HG03354 (cell line): ENCODE measurements at regions not wholly inside any gene's neighbourhood (a gene's known extent, or its start where the extent isn't known, plus 50 kb on each side); places are given as distances from the start of the nearest gene placed in this dataset.
"Not testable (repeated sequence)": the region's sequence is repeated elsewhere in the genome, so short reads cannot be mapped to it uniquely, and the experiment has no call there.

Source experiments
- ATAC-seq: cut with Tn5 transposase; IDR thresholded peaks from one replicate; pipeline ENCODE4 v1.9.1; 2021; ENCODE audit warnings: mild to moderate bottlenecking; ENCODE audit not compliant: unreplicated experiment, poor library complexity, severe bottlenecking

DNA sequence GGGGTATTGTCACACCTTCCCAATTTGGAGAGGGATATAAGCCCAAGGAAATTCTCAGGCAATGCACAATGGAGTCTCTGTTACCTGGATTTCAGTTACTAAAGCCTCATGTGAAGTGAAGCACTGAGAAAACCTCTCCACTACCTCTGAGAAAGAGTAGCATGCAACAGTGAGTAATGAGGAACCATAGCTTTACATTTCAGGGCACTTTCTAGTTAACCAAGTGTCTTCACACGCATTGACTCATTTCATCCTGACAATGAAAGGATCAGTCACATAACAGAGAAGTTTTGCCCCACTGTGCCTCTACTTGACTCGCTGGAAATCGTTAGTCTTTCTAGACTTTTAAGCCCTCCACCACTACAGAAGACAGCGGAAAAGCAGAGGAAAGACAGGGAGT lies 86.2 kb upstream of the ARID1B start:
- ATAC-seq = peak; percentile 67

DNA sequence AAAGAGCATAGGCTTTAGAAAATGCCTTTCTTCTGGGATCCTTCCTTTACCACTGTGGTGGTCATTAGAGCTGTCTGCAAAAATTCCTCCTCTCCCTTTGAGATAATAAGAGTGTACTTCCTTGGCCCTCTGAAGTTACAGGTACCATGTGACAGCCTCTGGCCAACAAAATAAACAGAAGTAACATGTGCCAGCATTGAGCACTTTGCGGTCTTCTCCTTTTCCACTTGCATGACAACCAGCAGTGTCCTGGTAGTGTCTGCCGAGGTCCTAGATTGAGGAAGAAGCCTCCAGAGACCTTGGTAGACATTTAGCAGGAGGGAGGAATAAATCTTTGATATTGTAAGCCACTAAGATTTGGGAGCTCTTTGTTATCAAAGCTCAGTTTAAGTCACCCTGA lies 87.5 kb upstream of the ARID1B start:
- no peak for ATAC-seq

DNA sequence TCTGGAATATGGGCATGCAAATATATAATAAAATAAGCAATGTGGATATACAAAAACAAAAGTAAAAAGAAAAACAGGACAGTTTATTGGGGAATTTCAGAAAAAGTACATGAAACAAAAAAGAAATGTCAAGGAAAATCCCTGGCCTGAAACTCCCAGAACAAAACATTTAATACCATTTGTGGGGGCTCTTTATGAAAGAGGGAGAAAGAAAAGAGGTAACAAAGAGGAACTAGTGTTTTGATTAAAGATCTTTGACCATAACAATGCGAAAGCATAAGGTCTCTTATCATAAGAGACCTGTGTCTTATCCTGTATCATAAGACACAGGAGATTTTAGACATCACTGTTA lies 88.6 kb upstream of the ARID1B start:
- ATAC-seq = no peak

DNA sequence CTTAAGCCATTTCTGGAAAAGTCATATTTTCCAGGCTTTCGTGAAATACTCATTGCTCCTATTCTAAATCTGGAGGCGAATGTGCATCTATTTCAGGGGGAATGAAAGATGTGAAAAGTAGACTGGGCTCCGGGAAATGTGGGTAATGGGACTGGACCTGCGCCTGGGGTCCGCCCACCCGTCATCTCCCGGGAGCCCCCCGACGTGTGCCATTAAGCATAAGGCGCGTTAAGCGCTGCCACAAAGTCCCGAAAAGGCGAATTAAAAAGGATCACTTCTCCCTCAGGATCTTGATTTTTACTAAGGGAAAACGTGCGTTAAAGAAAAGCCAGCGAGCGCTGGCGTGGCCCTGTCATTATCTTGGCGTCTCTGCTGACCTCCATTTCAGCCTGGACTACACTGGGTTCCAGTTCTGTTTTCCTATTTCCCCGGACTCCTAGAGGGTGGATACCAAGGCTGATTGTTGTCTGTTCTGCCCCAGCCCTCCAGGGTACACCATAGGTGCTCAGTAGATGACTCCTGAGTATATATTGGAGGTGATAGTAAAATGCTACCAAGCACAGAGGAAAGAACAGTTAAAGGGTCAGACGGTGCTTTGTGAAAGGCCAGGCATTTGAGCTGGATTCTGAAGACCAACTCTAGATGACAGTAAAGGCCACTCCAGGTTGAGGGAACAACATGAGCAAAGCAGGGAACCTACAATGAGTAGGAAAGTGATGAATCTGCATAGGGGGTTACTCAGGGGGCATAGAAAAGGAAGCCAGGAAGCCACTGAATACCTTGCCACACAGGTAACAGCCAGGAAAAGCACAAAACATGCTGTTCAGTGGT lies 89.2 kb upstream of the ARID1B start:
- ATAC-seq = no peak

DNA sequence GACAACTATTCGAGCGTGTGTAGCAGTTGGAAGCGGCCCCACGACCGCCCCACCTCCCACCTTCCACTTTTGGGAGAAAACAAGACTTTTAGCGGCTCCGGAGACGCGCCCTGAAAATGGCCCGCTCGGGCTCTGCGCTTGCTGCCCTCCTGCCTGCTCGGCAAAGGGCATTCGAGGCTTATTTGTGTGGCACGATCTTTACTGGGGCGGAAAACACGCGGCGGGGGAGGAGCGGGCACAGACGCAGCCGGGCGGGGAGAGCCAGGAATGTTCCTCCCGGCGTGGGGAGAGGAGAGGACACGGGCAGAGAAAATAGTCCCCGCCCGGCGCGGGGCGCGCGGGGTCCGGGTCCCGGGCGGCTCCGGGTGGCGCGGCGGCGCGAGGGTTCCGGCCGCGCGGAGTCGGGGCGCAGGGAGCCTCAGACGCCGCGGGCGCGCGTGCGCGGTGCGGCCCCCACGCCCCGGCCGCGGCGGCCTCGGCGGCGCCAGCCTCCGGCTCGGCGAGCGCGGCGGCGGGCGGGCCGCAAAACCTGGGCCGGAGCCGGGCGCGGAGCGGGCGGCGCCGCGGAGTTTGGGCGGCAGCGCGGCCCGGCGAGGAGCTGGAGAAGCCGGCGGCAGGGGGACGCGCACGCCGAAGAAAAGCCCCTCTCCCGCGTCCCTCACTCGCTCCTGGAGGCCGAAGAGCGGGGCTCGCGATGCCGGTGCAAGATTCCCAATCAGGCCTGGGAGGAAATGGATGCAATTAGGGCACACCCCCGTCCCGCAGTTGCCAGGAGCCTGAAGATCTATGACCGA lies 90.0 kb upstream of the ARID1B start:
- peak; percentile 69 for ATAC-seq

DNA sequence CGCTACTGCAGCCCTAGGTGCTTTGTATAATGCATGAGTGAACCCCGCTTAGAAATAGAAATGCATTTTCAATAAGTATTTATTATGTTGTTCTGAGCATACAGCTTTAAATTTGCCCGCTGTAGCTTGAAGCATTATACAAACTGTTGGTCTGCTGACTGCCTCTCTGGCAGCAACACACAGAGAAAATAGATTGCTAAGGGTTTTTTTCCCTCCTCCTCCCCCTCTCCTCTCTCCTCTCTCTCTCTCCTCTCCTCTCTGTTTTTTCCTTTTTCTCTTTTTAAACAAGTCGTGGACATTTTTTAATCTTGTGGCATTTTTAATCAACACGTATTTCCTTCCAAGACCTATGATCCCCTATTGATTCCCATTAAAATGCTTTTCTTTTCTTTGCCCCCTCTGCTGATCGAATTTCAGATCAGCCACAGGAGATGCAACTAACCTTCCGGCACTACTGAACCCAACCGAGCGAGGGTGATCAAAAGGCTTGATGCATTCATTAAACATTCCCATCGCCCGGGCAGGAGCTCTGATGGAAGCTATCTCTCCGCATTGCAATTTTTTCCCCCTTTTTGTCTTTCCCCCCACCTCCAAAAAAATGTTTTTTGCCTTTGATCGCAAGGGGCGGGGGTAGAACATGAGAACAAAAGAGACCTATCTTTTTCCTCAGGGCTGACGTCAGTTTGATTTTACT lies 90.7 kb upstream of the ARID1B start:
- ATAC-seq = peak; percentile 25

DNA sequence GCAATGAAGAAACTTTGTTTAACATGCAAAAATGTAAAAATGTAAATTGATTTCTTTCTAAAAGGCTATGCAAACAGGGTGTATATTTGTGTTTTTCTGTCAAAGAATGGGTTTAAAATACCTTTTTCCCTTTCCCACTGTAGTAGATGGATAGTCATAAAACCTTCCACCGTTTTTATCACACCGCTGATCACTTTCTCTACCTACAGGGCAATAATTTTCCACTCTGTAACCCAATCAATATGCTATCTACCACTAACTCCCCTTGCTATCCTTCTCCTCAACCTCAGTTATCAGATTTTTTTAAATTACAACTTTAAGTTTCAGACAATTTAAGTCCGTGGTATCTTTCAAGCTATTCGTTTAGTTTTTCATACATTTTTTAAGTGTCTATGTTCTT lies 91.4 kb upstream of the ARID1B start:
- ATAC-seq = no peak

DNA sequence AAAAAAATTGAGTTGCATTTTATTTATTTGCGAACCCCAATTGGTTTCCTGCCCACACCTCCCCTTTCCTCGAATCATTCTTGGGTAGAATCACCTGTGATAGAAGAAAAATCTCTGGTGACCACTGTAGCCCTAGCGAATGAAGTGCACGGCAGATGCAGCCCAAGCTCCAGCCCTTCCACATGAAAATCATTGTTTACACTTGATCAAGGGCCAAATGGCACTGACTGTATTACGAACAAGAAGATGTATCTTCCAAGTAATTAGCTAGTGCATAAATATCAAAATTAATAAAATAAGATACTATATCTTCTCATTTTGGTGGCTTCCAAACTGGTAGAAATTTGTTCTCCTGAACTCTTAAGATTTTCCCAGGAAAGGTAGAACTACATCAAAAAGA lies 93.4 kb upstream of the ARID1B start:
- ATAC-seq = no peak

DNA sequence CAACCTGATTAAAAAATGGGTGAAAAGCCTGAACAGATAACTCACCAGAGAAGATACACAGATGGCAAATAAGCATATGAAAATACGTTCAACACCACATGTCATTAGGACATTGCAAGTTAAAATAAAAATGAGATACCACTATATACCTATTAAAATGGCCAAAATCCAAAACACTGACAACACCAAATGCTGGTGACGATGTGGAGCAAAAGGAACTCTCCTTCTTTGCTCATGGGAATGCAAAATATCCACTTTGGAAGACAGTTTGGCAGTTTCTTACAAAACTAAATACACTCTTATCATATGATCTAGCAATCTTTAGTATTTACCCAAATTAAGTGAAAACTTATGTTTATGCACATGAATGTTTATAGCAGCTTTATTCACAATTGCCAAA lies 100.5 kb upstream of the ARID1B start:
- ATAC-seq = no peak

DNA sequence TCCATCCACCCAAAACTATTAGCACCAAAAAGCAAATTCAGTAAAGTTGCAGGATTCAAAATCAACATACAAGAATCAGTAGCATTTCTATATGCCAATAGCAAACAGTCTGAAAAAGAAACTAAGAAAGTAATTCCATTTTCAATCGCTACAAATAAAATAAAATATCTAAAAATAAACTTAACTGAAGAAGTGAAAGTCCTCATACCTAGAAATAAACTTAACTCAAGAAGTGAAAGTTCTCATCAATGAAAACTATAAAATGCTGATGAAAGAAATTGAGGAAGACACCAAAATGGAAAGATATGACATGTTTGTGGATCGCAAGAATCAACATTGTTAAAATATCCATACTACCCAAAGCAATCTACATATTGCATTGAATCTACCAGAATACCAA lies 103.0 kb upstream of the ARID1B start:
- ATAC-seq = no peak

DNA sequence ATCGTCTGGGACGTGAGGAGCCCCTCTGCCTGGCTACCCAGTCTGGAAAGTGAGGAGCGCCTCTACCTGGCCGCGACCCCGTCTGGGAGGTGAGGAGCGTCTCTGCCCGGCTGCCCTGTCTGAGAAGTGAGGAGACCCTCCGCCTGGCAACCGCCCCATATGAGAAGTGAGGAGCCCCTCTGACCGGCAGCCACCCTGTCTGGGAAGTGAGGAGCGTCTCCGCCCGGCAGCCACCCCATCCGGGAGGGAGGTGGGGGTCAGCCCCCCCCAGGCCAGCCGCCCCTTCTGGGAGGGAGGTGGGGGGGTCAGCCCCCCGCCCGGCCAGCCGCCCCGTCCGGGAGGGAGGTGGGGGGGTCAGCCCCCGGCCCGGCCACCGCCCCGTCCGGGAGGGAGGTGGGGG lies 107.1 kb upstream of the ARID1B start:
- ATAC-seq = not testable (repeated sequence)

DNA sequence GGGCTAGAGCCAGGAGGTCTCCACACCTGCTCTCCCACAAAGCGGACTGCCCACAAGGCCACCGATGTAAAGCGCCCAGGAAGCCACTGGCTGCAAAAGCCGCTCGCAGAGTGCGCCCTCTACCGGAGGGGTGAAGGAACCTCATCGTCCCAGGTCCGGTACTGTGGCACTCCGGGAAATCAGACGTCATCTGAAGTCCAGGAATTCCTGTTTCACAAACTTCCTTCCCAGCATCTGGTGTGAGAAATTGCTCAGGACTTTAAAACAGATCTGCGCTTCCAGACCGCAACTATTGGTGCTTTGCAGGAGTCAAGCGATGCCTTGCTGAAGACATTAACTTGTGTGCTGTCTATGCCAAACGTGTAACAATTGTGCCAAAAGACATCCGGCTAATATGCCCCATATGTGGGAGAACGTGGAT lies 115.1 kb upstream of the ARID1B start:
- ATAC-seq = no peak

DNA sequence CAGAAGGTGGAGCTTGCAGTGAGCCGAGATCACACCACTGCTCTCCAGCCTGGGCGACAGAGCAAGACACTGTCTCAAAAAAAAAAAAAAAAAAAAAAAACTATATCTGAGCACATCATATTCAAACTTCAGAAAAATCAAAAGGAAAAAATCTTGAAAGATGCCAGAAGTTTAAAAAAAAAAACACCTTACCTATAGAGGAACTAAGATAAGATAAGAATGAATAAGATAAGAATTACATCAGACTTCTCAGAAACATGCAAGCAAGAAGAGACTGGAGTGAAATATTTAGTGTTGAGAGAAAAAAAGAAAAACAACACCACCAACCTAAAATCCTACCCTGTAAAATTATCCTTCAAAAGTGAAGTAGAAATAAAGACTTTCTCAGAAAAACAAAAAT lies 116.8 kb upstream of the ARID1B start:
- no peak for ATAC-seq

DNA sequence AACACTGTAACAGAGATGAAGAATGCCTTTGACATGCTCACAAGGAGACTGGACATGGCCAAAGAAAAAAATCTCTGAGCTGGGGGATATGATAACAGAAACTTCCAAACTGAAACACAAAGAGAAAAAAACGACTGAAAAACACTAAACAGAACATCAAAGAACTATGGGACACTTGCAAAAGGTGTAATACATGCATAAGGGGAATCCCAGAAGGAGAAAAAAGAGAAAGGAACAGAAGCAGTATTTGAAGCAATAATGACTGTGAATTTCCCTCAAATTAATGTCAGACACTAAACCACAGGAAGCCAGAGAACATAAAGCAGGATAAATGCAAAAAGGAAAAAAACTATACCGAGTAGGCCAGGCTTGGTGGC lies 117.4 kb upstream of the ARID1B start:
- ATAC-seq = no peak

DNA sequence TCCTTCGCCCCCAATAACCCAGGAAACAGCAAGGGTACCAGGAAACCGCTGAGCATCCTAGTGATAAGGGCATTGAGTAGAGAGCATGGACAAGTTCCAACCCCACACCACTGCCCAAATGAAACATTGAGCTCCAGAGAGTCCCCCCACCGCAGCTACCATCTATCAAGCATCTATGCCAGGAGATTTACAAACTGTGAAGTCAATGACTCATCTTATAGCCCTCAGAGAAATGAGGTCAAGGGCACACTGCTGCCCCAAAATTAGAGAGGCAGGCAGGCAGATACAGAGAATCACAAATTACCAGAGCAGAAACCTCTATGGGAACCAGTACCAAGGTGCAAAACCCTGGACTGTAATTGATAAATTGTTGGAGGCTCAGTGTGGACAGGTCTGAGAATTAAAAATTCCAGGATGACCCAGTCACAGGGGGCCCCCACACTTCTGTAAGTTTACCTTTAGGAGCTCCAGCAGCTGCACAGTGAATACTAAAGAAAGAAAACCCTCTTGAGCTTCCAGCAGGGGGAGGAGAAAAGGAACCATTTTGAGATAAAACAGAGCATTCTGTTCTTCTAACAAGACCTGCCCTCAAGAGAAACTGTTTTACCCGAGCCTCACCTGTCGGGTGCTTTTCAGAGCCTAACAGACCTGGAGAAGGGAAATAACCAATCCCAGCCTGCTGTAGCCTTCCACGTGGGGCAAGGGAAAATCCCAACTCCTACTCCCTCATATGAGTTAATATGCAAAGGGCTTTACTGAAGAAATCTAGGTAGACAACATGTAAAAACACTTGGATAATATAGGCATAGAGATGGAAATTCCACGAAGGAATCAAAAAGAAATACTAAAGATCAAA lies 118.0 kb upstream of the ARID1B start:
- no peak for ATAC-seq

DNA sequence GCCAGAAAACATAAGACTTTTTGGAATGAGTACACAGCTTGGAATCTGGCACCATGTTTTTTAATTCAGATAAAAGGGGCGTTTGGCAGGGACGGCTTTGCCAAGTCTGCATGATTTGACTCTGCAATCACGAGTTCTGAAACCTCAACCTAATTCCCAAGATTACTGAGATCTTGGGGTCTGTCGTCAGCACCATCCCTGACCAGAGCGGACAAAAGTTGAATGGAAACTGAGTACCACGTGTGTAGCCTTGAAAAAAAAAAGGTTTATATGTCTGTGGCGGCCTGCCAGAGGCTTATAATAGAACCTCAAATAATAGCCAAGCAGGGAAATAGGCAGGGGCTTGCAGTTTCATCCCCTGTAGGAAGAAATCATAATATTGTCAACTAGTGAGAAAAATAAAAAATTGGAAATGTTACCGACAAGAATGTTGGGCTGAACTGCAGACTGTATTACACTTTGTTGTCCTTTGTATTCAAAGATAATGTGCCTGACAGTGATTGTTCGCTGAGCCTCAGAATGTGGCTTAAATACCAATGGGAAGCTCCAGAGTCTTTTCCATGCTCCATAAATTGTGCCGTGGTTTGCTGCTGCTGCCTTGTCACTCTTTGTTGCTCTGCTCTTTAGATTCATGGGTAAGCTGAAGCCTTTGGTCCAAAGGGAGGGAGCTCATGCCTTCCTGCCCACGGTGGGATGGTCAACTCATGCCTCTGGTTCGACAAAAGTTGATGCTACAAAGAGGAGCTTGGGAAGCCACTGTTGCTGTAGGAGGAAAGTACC lies 118.8 kb upstream of the ARID1B start:
- ATAC-seq = no peak

DNA sequence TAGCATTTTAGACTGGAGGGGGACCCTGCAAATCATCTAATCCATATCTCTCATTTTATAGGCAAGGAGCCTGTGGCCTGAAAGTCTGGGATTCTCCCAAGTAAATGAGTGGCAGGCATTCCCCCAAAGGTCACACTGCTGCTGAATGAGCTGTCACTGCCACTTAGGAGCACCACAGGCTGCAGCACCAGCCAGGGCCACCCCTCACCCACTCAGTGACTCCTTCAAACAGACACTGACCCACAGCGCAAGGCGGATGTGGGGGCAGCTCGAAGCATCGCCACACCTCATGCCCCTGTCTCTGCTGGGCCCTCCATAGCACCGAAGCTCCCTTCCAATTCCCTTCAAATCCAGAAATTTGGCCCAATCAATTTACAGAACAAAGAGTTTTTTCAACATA lies 119.9 kb upstream of the ARID1B start:
- ATAC-seq = no peak

DNA sequence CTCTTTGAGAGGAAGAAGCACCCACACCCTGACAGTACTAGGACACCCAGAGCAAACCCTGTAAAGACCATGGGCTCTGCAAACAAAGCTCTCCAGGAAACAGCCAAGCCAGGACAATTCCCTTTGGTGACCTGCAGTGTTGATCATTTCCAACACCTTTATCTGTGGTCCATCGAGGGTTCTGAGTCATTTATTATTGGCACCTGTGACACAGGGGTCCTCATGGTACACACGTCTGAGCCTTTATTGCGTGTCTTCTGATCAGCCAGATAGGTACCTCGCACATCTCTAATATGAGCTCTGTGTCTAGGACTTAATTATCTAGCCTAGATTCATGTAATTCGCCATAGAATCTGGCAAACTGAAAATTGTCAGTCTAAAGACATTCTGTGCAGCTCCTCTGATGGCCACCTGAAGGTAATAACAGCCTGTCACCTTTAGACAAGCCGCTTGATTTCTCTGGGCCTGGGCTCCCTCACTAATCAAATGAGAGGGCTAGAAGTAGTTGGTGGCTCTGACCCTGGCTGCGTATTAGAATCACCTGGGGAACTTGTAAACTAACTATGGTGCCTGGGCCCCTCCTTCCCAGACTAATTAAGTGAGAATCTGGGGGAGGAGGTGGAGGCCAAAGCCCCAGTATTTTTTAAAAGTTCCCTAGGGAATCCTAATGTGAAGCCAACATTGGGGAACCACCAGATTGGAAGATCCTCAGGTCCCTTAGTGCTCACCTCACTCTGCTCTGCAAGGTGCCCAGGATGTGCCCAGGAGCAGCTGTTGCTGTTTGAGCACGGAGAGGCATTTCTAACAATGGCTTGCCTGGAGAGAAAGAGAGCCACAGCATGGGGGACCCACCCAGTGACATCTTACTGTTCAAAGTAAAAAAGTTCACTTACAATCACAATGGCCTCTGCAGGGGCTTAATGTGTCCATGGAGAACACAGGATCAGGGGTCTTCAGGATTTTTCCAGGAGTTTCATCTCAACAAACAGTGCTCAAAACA lies 122.0 kb upstream of the ARID1B start:
- ATAC-seq = no peak
